ENCODE measurements at regions not wholly inside any gene's neighbourhood (a gene's known extent, or its start where the extent isn't known, plus 50 kb on each side); places are given as distances from the start of the nearest gene placed in this dataset.

DNA sequence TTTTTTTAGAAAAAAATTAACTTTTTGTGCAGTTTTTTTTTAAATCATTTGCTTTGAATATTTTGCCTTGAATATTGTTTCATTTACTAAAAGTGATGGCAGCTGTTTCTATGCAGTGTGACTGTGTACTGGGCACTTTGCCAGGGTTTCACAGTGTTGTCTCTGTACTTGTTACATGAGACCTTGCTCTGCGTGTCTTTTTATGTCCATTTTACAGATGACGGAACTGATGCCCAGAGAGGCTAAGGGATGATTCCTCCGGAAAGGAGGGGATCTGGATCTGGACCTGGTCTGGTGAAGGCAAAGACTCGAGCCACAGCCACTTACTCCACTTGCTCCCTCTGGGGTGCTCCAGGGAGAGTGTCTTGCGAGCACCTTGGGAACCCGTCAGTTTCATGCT is 124.8 kb upstream of the PTCH1 start (continued):
- no peak for TF ChIP-seq ASH2L (IDR thresholded peaks at IDR 0.05; ENCODE audit: borderline replicate concordance, low read depth)
- no peak for TF ChIP-seq MXI1 (IDR thresholded peaks at IDR 0.05; ENCODE audit: low read depth, low read length)
- no peak for TF ChIP-seq IRF4 (IDR thresholded peaks at IDR 0.05; ENCODE audit: low read depth, low read length)
- TF ChIP-seq POLR2AphosphoS5 (IDR thresholded peaks at IDR 0.05; ENCODE audit: low read length), result no peak

DNA sequence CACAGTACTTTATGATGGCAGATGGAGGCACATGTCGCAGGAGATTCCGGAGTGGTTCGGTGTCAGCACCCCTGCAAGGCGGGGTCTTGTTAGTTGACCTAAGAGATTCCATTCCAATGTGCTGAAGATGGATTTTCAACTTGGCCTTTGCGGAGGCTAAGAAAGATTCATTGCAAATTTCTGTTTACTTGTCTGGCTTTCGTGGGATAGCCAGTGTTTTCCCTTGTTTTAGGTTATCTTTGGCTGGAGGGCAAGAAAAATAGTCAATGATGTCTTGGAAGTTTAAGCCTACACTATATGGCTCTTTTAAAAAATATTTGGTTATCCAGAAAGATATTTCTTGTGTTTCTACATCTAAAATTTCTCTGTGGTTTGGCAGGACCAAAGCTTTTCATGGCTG is 123.6 kb upstream of the PTCH1 start:
- H2AFZ ChIP-seq (ENCODE audit: control insufficient read depth, low read depth, low read length), result no peak overlapping the region
- ChIA-PET SMC1A (ENCODE audit: uncharacterized antibody, unreplicated experiment) (no interaction called here), RAD21 (ENCODE audit: unreplicated experiment) (no interaction called here), CTCF (no interaction called here), POLR2A (no interaction called here)
- FAIRE-seq, result no peak
- in situ Hi-C loops (cut with MboI) (no loop called here), intact Hi-C loops (cut with micrococcal nuclease; ENCODE audit: unreplicated experiment) (no loop called here)
- no peak overlapping the region for H3K4me2 ChIP-seq (ENCODE audit: control insufficient read depth, insufficient read depth)
- no peak overlapping the region for H3K9ac ChIP-seq (ENCODE audit: control insufficient read depth, insufficient read depth, low read length)
- H3K36me3 ChIP-seq (ENCODE audit: control insufficient read depth in 2 of 2, insufficient read depth in 2 of 2, low read length in 1 of 2), result no peaks in the 10 kb centered on the region
- no peak overlapping the region for H3K4me3 ChIP-seq
- TF ChIP-seq SPI1 (IDR thresholded peaks at IDR 0.05; ENCODE audit: borderline replicate concordance, insufficient read depth, low read depth, low read length), result no peak
- H3K4me1 ChIP-seq (ENCODE audit: control insufficient read depth, insufficient read depth, low read length), result no peaks in the 10 kb centered on the region
- BruUV-seq (replicated peaks), result no TSS peak
- 56% methylated on average over 6 of the region's 6 CpGs for WGBS (ENCODE audit: insufficient coverage, insufficient replicate concordance, low lambda C conversion rate, missing lambda C conversion rate)
- ATAC-seq, result no peak
- no peak for DNase-seq (ENCODE audit: low read depth, low spot score)
- no peaks in the 10 kb centered on the region for H4K20me1 ChIP-seq (ENCODE audit: control insufficient read depth, insufficient read depth)
- no peaks in the 10 kb centered on the region for H3K79me2 ChIP-seq (ENCODE audit: control insufficient read depth, insufficient read depth, low read length)
- no peaks in the 10 kb centered on the region for H3K9me3 ChIP-seq (replicated peaks; ENCODE audit: control insufficient read depth, insufficient read depth, low read length)
- no peaks in the 10 kb centered on the region for H3K27me3 ChIP-seq (replicated peaks in 1 of 2; ENCODE audit: control insufficient read depth in 2 of 2, insufficient read depth in 2 of 2, low read length in 1 of 2)
- no peak overlapping the region for H3K27ac ChIP-seq (ENCODE audit: control insufficient read depth, insufficient read depth)

DNA sequence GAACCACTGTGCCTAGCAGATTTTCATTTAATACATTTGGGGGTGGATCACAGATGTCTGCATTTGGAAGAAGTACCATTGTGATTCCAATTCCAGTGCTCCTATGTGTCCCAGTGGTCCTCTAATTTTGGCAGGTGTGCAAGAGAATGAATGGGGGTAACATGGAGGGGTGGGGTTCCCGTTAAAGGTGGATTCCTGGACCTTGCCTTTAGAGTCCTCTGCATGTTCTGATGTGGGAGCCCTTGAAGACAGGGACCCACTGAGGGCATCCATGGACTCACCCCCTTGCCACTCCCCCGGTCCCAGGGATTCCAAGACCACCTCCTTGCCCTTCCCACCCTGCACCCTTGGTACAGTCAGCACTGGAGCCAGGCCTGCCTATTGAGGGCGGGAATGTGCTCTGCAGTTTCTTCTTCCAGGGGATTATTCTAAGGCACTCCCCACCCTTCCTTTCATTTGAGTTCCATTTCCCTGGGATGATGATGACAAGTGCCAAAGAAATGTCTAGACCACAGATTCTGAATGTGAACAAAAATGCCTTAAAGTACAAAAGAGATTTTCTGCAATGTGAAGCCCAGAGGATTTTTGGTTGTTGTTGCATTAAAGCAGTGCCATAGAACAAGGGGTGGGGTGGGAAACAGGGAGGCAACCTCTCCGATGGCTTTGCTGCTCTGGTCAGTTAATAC is 119.4 kb upstream of the PTCH1 start:
- Histone ChIP-seq H3K4me2 (ENCODE audit: control insufficient read depth, insufficient read depth) (no peak overlapping the region), H3K4me3 (no peak overlapping the region), H3K9ac (ENCODE audit: control insufficient read depth, insufficient read depth, low read length) (no peak overlapping the region), H3K79me2 (ENCODE audit: control insufficient read depth, insufficient read depth, low read length) (no peaks in the 10 kb centered on the region), H3K27ac (ENCODE audit: control insufficient read depth, insufficient read depth) (no peak overlapping the region), H3K4me1 (ENCODE audit: control insufficient read depth, insufficient read depth, low read length) (no peaks in the 10 kb centered on the region), H3K36me3 (ENCODE audit: control insufficient read depth in 2 of 2, insufficient read depth in 2 of 2, low read length in 1 of 2) (no peaks in the 10 kb centered on the region), H4K20me1 (ENCODE audit: control insufficient read depth, insufficient read depth) (no peaks in the 10 kb centered on the region), H3K9me3 (replicated peaks; ENCODE audit: control insufficient read depth, insufficient read depth, low read length) (no peaks in the 10 kb centered on the region), H2AFZ (ENCODE audit: control insufficient read depth, low read depth, low read length) (no peak overlapping the region), H3K27me3 (replicated peaks in 1 of 2; ENCODE audit: control insufficient read depth in 2 of 2, insufficient read depth in 2 of 2, low read length in 1 of 2) (peaks cover 0 to 3% of the 10 kb centered on the region in 2 experiments; a peak in 1 of 4 replicates)
- DNase-seq (ENCODE audit: low read depth, low spot score), result no peak
- WGBS (ENCODE audit: insufficient coverage, insufficient replicate concordance, low lambda C conversion rate, missing lambda C conversion rate), result 20% methylated on average over 4 of the region's 4 CpGs
- no peak for FAIRE-seq
- CTCF ChIA-PET, result no interaction called here
- BruUV-seq (replicated peaks), result no TSS peak
- in situ Hi-C loops (cut with MboI) (no loop called here), intact Hi-C loops (cut with micrococcal nuclease; ENCODE audit: unreplicated experiment) (no loop called here)
- POLR2A ChIA-PET, result no interaction called here
- SMC1A ChIA-PET (ENCODE audit: uncharacterized antibody, unreplicated experiment), result no interaction called here
- RAD21 ChIA-PET (ENCODE audit: unreplicated experiment), result no interaction called here
- ATAC-seq, result no peak
- TF ChIP-seq MTA2 (IDR thresholded peaks at IDR 0.05; ENCODE audit: low read depth) (no peak), ESRRA (IDR thresholded peaks at IDR 0.05; ENCODE audit: low read length) (no peak), TCF7 (IDR thresholded peaks at IDR 0.05; ENCODE audit: borderline replicate concordance) (no peak), NRF1 (conservative IDR thresholded peaks at IDR 0.05; ENCODE audit: low read depth, low read length) (no peak), STAT1 (conservative IDR thresholded peaks at IDR 0.05) (no peak)
- TF ChIP-seq, protein P1, sequence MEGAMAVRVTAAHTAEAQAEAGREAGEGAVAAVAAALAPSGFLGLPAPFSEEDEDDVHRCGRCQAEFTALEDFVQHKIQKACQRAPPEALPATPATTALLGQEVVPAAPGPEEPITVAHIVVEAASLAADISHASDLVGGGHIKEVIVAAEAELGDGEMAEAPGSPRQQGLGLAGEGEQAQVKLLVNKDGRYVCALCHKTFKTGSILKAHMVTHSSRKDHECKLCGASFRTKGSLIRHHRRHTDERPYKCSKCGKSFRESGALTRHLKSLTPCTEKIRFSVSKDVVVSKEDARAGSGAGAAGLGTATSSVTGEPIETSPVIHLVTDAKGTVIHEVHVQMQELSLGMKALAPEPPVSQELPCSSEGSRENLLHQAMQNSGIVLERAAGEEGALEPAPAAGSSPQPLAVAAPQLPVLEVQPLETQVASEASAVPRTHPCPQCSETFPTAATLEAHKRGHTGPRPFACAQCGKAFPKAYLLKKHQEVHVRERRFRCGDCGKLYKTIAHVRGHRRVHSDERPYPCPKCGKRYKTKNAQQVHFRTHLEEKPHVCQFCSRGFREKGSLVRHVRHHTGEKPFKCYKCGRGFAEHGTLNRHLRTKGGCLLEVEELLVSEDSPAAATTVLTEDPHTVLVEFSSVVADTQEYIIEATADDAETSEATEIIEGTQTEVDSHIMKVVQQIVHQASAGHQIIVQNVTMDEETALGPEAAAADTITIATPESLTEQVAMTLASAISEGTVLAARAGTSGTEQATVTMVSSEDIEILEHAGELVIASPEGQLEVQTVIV (IDR thresholded peaks at IDR 0.05; ENCODE audit: borderline replicate concordance, partially characterized antibody), result no peak
